Peyer's patch (tissue), 4 donors: ENCODE measurements at regions not wholly inside any gene's neighbourhood (a gene's known extent, or its start where the extent isn't known, plus 50 kb on each side); places are given as distances from the start of the nearest gene placed in this dataset.

Experiments
- CTCF ChIP-seq, 6 experiments: fragments of 450-650 bp in 4 of 6; fragments of 200-600 bp in 2 of 6; sonication (generic) in 1 of 6; IDR thresholded peaks; one replicate each; pipeline ENCODE4 v1.5.1; 2017 to 2019; ENCODE audit warnings: antibody characterized with exemption in 6 of 6, mild to moderate bottlenecking in 3 of 6, moderate library complexity in 1 of 6
- POLR2A ChIP-seq, 2 donors: fragments of 450-650 bp; IDR thresholded peaks; one replicate each; pipeline ENCODE4 v1.5.1; 2017; ENCODE audit warnings: antibody characterized with exemption in 2 of 2, mild to moderate bottlenecking in 2 of 2, moderate library complexity in 2 of 2

DNA sequence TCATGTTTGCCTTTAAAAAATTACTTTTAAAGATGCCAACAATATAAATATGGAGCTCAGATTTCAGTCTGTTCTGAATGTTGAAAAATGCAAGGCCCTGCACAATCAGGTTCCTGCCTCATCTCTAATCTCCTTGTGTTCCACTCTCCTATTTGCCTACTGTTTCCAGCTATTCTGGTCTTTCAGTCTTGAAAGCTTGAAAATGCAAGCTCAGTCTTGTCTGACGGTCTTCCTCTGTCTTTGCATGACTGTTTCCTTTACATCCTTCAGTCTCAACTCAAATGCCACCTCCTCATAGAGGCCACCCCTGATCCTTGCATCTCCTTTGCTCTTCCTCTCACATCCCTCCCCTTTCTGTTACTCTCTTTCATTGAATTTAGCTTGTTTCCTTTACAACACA lies 354.9 kb downstream of the KIF4B start:
- TF ChIP-seq CTCF (IDR thresholded peaks at IDR 0.05) (no peak), POLR2A (IDR thresholded peaks at IDR 0.05) (no peak)
